Common myeloid progenitor, CD34-positive (primary cell): ENCODE measurements at regions not wholly inside any gene's neighbourhood (a gene's known extent, or its start where the extent isn't known, plus 50 kb on each side); places are given as distances from the start of the nearest gene placed in this dataset.
"Not testable (repeated sequence)": the region's sequence is repeated elsewhere in the genome, so short reads cannot be mapped to it uniquely, and the experiment has no call there.

Experiments
- CTCF ChIA-PET: fragments of 350-600 bp; sonication (Branson Sonifier 250); formaldehyde crosslinking; loops from one replicate; lab custom pipeline; 2021; ENCODE audit warnings: antibody characterized with exemption; lab: Charles Lee
- POLR2A ChIA-PET: fragments of 350-600 bp; sonication (Branson Sonifier 250); formaldehyde crosslinking; loops from one replicate; lab custom pipeline; 2021; ENCODE audit warnings: antibody characterized with exemption; lab: Charles Lee
- DNase-seq, 3 donors: peaks; one replicate each; pipeline versions ENCODE4 v3.0.0 to v3.0.0-alpha.2; 2013
- H3K27ac ChIP-seq, 2 experiments: 1 replicate in 1 of 2; 2 replicates in 1 of 2; pipeline ENCODE4 v1.7.0; 2013; ENCODE audit warnings: inconsistent platforms in 2 of 2, low read length in 2 of 2, mild to moderate bottlenecking in 2 of 2, low read depth in 1 of 2, moderate library complexity in 1 of 2; ENCODE audit not compliant: severe bottlenecking in 2 of 2, insufficient read depth in 1 of 2, poor library complexity in 1 of 2
- H3K27me3 ChIP-seq, 5 experiments: replicated peaks in 2 of 5; 1 replicate in 3 of 5; 2 replicates in 2 of 5; pipeline versions ENCODE4 v1.6.1 to v1.7.0; 2013; ENCODE audit warnings: low read length in 4 of 5, mild to moderate bottlenecking in 2 of 5, moderate library complexity in 2 of 5, inconsistent platforms in 1 of 5; ENCODE audit not compliant: insufficient read depth in 5 of 5, control insufficient read depth in 4 of 5
- H3K36me3 ChIP-seq, 4 experiments: 1 replicate in 2 of 4; 2 replicates in 2 of 4; pipeline versions ENCODE4 v1.6.1 to v1.7.0; 2013; ENCODE audit warnings: low read length in 3 of 4, control low read depth in 1 of 4, mild to moderate bottlenecking in 1 of 4; ENCODE audit not compliant: control insufficient read depth in 4 of 4, insufficient read depth in 4 of 4
- H3K4me1 ChIP-seq, 4 experiments: 1 replicate in 3 of 4; 2 replicates in 1 of 4; pipeline versions ENCODE4 v1.6.1 to v1.7.1; 2013; ENCODE audit warnings: low read length in 3 of 4, mild to moderate bottlenecking in 3 of 4, control low read depth in 1 of 4, inconsistent platforms in 1 of 4, moderate library complexity in 1 of 4; ENCODE audit not compliant: control insufficient read depth in 4 of 4, insufficient read depth in 4 of 4; ENCODE audit errors: control extremely low read depth in 1 of 4
- H3K4me3 ChIP-seq, 7 experiments: 1 replicate in 4 of 7; 2 replicates in 3 of 7; pipeline versions ENCODE4 v1.5.1 to v1.7.0; 2013; ENCODE audit warnings: mild to moderate bottlenecking in 7 of 7, low read length in 6 of 7, moderate library complexity in 6 of 7, inconsistent platforms in 2 of 7, low read depth in 2 of 7, control low read depth in 1 of 7; ENCODE audit not compliant: insufficient read depth in 4 of 7, control insufficient read depth in 1 of 7; ENCODE audit errors: extremely low read depth in 1 of 7
- H3K9me3 ChIP-seq, 5 experiments: 1 replicate in 4 of 5; 2 replicates in 1 of 5; pipeline versions ENCODE4 v1.6.1 to v1.7.1; 2013; ENCODE audit warnings: low read length in 4 of 5, mild to moderate bottlenecking in 2 of 5, inconsistent platforms in 1 of 5, low read depth in 1 of 5, moderate library complexity in 1 of 5; ENCODE audit not compliant: control insufficient read depth in 4 of 5, insufficient read depth in 2 of 5; ENCODE audit errors: control extremely low read depth in 1 of 5
- WGBS: methylation state at CpG from one replicate; pipeline ENCODE4 v1.1.5; 2013; ENCODE audit not compliant: insufficient coverage; 5-methylcytosine and 5-hydroxymethylcytosine counted together

- H3K27me3 ChIP-seq: no peaks in the 10 kb centered on the region
- 100% methylated on average over 4 of the region's 4 CpGs for WGBS
- CTCF ChIA-PET: no interaction called here
- H3K4me3 ChIP-seq: no peak overlapping the region
- H3K27ac ChIP-seq: no peak overlapping the region
- DNase-seq: no peak
- no peaks in the 10 kb centered on the region for H3K36me3 ChIP-seq
- peaks cover 0 to 2% (median 0%) of the 10 kb centered on the region in 5 experiments for H3K9me3 ChIP-seq
- POLR2A ChIA-PET: no interaction called here
- H3K4me1 ChIP-seq: no peaks in the 10 kb centered on the region
Observed at GRCh38 chr7:9719303-9719702, 1254.4 kb upstream of the PHF14 start.

- 100% methylated on average over 1 of the region's 3 CpGs for WGBS
- CTCF ChIA-PET: no interaction called here
- Histone ChIP-seq H3K4me1 (no peaks in the 10 kb centered on the region), H3K36me3 (no peaks in the 10 kb centered on the region), H3K4me3 (no peak overlapping the region), H3K27me3 (no peaks in the 10 kb centered on the region), H3K9me3 (peaks cover 0 to 2% (median 0%) of the 10 kb centered on the region in 5 experiments), H3K27ac (no peak overlapping the region)
- no peak for DNase-seq
- POLR2A ChIA-PET: no interaction called here
Observed at GRCh38 chr7:9719721-9720120, 1254.0 kb upstream of the PHF14 start.

GRCh38 chr7:9725940-9726663, 1247.6 kb upstream of the PHF14 start:
- WGBS: 96% methylated on average over 26 of the region's 60 CpGs
- H3K27ac ChIP-seq, H3K9me3 ChIP-seq, H3K4me1 ChIP-seq, H3K4me3 ChIP-seq, CTCF ChIA-PET, H3K36me3 ChIP-seq, H3K27me3 ChIP-seq, DNase-seq, POLR2A ChIA-PET: not testable (repeated sequence)

GRCh38 chr7:9726811-9727210, 1246.9 kb upstream of the PHF14 start:
- H3K27me3 ChIP-seq, CTCF ChIA-PET, POLR2A ChIA-PET, H3K27ac ChIP-seq, H3K9me3 ChIP-seq, H3K4me3 ChIP-seq, DNase-seq, H3K4me1 ChIP-seq, H3K36me3 ChIP-seq: not testable (repeated sequence)
- WGBS: 92% methylated on average over 8 of the region's 22 CpGs

GRCh38 chr7:9727467-9727869, 1246.2 kb upstream of the PHF14 start:
- 100% methylated on average over 13 of the region's 13 CpGs for WGBS
- H3K36me3 ChIP-seq, H3K27me3 ChIP-seq, H3K9me3 ChIP-seq, H3K4me3 ChIP-seq, H3K4me1 ChIP-seq, POLR2A ChIA-PET, DNase-seq, H3K27ac ChIP-seq, CTCF ChIA-PET: not testable (repeated sequence)

- CTCF ChIA-PET, H3K27me3 ChIP-seq, H3K9me3 ChIP-seq, H3K36me3 ChIP-seq, POLR2A ChIA-PET, H3K4me3 ChIP-seq, H3K27ac ChIP-seq, DNase-seq, H3K4me1 ChIP-seq: not testable (repeated sequence)
- WGBS: 96% methylated on average over 12 of the region's 17 CpGs
Observed at GRCh38 chr7:9728014-9728657, 1245.5 kb upstream of the PHF14 start.

- POLR2A ChIA-PET: no interaction called here
- no peaks in the 10 kb centered on the region for H3K4me1 ChIP-seq
- H3K4me3 ChIP-seq: no peak overlapping the region
- no peaks in the 10 kb centered on the region for H3K27me3 ChIP-seq
- peaks cover 0 to 5% (median 0%) of the 10 kb centered on the region in 5 experiments for H3K9me3 ChIP-seq
- CTCF ChIA-PET: no interaction called here
- DNase-seq: no peak
- H3K36me3 ChIP-seq: no peaks in the 10 kb centered on the region
- no peak overlapping the region for H3K27ac ChIP-seq
- 100% methylated on average over 2 of the region's 4 CpGs for WGBS
Observed at GRCh38 chr7:9752033-9752432, 1221.6 kb upstream of the PHF14 start.
